Sigmoid colon (tissue), 3 donors: ENCODE measurements at regions not wholly inside any gene's neighbourhood (a gene's known extent, or its start where the extent isn't known, plus 50 kb on each side); places are given as distances from the start of the nearest gene placed in this dataset.

Source experiments
- CTCF ChIP-seq, 4 experiments: fragments of 450-650 bp in 3 of 4; fragments of 200-600 bp in 1 of 4; IDR thresholded peaks; one replicate each; pipeline ENCODE4 v1.5.1; 2016 to 2019; ENCODE audit warnings: antibody characterized with exemption in 4 of 4, mild to moderate bottlenecking in 3 of 4, moderate library complexity in 2 of 4
- POLR2A ChIP-seq, 2 donors: fragments of 450-650 bp; IDR thresholded peaks; one replicate each; pipeline ENCODE4 v1.6.1; 2016; ENCODE audit warnings: antibody characterized with exemption in 2 of 2, mild to moderate bottlenecking in 2 of 2, moderate library complexity in 2 of 2

- no peak for TF ChIP-seq CTCF (IDR thresholded peaks at IDR 0.05)
- TF ChIP-seq POLR2A (IDR thresholded peaks at IDR 0.05): no peak
Measured at GRCh38 chr9:17075146-17075757, 59.6 kb upstream of the CNTLN start.
